Central memory CD8-positive, alpha-beta T cell (primary cell): ENCODE measurements at regions not wholly inside any gene's neighbourhood (a gene's known extent, or its start where the extent isn't known, plus 50 kb on each side); places are given as distances from the start of the nearest gene placed in this dataset.
A peak's percentile ranks its signal among the peaks of the same experiment; 100 is the strongest.

Experiments
- ATAC-seq: fragments of 150-1000 bp; cut with Tn5 transposase; replicated peaks from 2 replicates; pipeline ENCODE4 v1.10.0; 2022; ENCODE audit warnings: mild to moderate bottlenecking, moderate FRiP score, moderate number of reproducible peaks; ENCODE audit not compliant: poor library complexity, severe bottlenecking; ENCODE audit errors: extremely low read depth
- DNase-seq, 2 donors: peaks; one replicate each; pipeline ENCODE4 v3.0.0; 2021; ENCODE audit warnings: low spot score in 2 of 2
- H3K27ac Mint-ChIP-seq: one replicate; pipeline ENCODE4 v1.8.0; 2022; ENCODE audit warnings: low read depth, mild to moderate bottlenecking, moderate library complexity, mixed read lengths
- H3K27me3 Mint-ChIP-seq: one replicate; pipeline ENCODE4 v1.8.0; 2022; ENCODE audit warnings: mixed read lengths
- H3K36me3 Mint-ChIP-seq: one replicate; pipeline ENCODE4 v1.8.0; 2022; ENCODE audit warnings: mild to moderate bottlenecking, moderate library complexity, mixed read lengths; ENCODE audit not compliant: insufficient read depth
- H3K4me1 Mint-ChIP-seq: one replicate; pipeline ENCODE4 v1.8.0; 2022; ENCODE audit warnings: mixed read lengths
- H3K4me3 Mint-ChIP-seq: one replicate; pipeline ENCODE4 v1.8.0; 2022; ENCODE audit warnings: mild to moderate bottlenecking, moderate library complexity, mixed read lengths
- H3K9me3 Mint-ChIP-seq: one replicate; pipeline ENCODE4 v1.8.0; 2022; ENCODE audit warnings: mixed read lengths

- Mint-ChIP-seq H3K9me3 (no peaks in the 10 kb centered on the region), H3K27me3 (peaks cover 44% of the 10 kb centered on the region), H3K4me3 (no peak overlapping the region), H3K36me3 (no peaks in the 10 kb centered on the region), H3K4me1 (no peaks in the 10 kb centered on the region), H3K27ac (no peak overlapping the region)
- ATAC-seq: no peak
- peak in 1 of 2 donors; percentile 3 for DNase-seq
Observed at GRCh38 chr14:101132051-101132571, 228.6 kb upstream of the RTL1 start.

GRCh38 chr14:101132588-101132987 is 229.1 kb upstream of the RTL1 start:
- no peaks in the 10 kb centered on the region for H3K9me3 Mint-ChIP-seq
- H3K27me3 Mint-ChIP-seq: peaks cover 40% of the 10 kb centered on the region
- H3K4me3 Mint-ChIP-seq: no peak overlapping the region
- no peak for ATAC-seq
- no peaks in the 10 kb centered on the region for H3K4me1 Mint-ChIP-seq
- no peak for DNase-seq
- H3K36me3 Mint-ChIP-seq: no peaks in the 10 kb centered on the region
- no peak overlapping the region for H3K27ac Mint-ChIP-seq

GRCh38 chr14:101133068-101133467 is 229.5 kb upstream of the RTL1 start:
- no peak overlapping the region for H3K4me3 Mint-ChIP-seq
- DNase-seq (no peak), ATAC-seq (no peak)
- H3K27me3 Mint-ChIP-seq: peaks cover 36% of the 10 kb centered on the region
- no peak overlapping the region for H3K27ac Mint-ChIP-seq
- no peaks in the 10 kb centered on the region for H3K9me3 Mint-ChIP-seq
- no peaks in the 10 kb centered on the region for H3K4me1 Mint-ChIP-seq
- H3K36me3 Mint-ChIP-seq: no peaks in the 10 kb centered on the region

GRCh38 chr14:101134161-101134631 is 230.7 kb upstream of the RTL1 start:
- DNase-seq: no peak
- no peaks in the 10 kb centered on the region for H3K4me1 Mint-ChIP-seq
- H3K27me3 Mint-ChIP-seq: peaks cover 28% of the 10 kb centered on the region
- H3K9me3 Mint-ChIP-seq: no peaks in the 10 kb centered on the region
- H3K36me3 Mint-ChIP-seq: no peaks in the 10 kb centered on the region
- no peak overlapping the region for H3K4me3 Mint-ChIP-seq
- ATAC-seq: no peak
- no peak overlapping the region for H3K27ac Mint-ChIP-seq

- Mint-ChIP-seq H3K27me3 (peaks cover 23% of the 10 kb centered on the region), H3K9me3 (no peaks in the 10 kb centered on the region), H3K27ac (no peak overlapping the region)
Observed at GRCh38 chr14:101134851-101135433, 231.4 kb upstream of the RTL1 start.

GRCh38 chr14:101135796-101136742 is 232.5 kb upstream of the RTL1 start:
- DNase-seq (peak in 1 of 2 donors; percentile 8), ATAC-seq (no peak)
- peaks cover 8% of the 10 kb centered on the region for H3K9me3 Mint-ChIP-seq
- no peak overlapping the region for H3K27ac Mint-ChIP-seq
- no peaks in the 10 kb centered on the region for H3K36me3 Mint-ChIP-seq
- peaks cover 31% of the 10 kb centered on the region for H3K27me3 Mint-ChIP-seq
- H3K4me1 Mint-ChIP-seq: no peaks in the 10 kb centered on the region
- H3K4me3 Mint-ChIP-seq: no peak overlapping the region

More at GRCh38 chr14:101134851-101135433, 231.4 kb upstream of the RTL1 start:
- peak in 1 of 2 donors; percentile 2 for DNase-seq
- no peak for ATAC-seq
- Mint-ChIP-seq H3K4me3 (no peak overlapping the region), H3K4me1 (no peaks in the 10 kb centered on the region), H3K36me3 (no peaks in the 10 kb centered on the region)

- Mint-ChIP-seq H3K4me1 (no peaks in the 10 kb centered on the region), H3K9me3 (peaks cover 13% of the 10 kb centered on the region), H3K4me3 (no peak overlapping the region), H3K27me3 (peaks cover 43% of the 10 kb centered on the region), H3K27ac (no peak overlapping the region), H3K36me3 (no peaks in the 10 kb centered on the region)
- DNase-seq (no peak), ATAC-seq (no peak)
Observed at GRCh38 chr14:101137234-101137633, 233.7 kb upstream of the RTL1 start.

- H3K9me3 Mint-ChIP-seq: peaks cover 6% of the 10 kb centered on the region
- no peak for DNase-seq
- no peaks in the 10 kb centered on the region for H3K4me1 Mint-ChIP-seq
Observed at GRCh38 chr14:101147848-101148247, 244.3 kb upstream of the RTL1 start.

GRCh38 chr14:101150039-101150610 is 246.6 kb upstream of the RTL1 start:
- Mint-ChIP-seq H3K4me3 (no peak overlapping the region), H3K27me3 (peaks cover 55% of the 10 kb centered on the region), H3K9me3 (peaks cover 6% of the 10 kb centered on the region), H3K27ac (no peak overlapping the region), H3K4me1 (no peaks in the 10 kb centered on the region), H3K36me3 (no peaks in the 10 kb centered on the region)
- ATAC-seq: no peak
- DNase-seq: no peak

More at GRCh38 chr14:101147848-101148247, 244.3 kb upstream of the RTL1 start:
- Mint-ChIP-seq H3K27ac (no peak overlapping the region), H3K36me3 (no peaks in the 10 kb centered on the region), H3K4me3 (no peak overlapping the region), H3K27me3 (peaks cover 52% of the 10 kb centered on the region)
- no peak for ATAC-seq

GRCh38 chr14:101151226-101151926 is 247.9 kb upstream of the RTL1 start:
- ATAC-seq (no peak), DNase-seq (no peak)
- Mint-ChIP-seq H3K27ac (no peak overlapping the region), H3K4me3 (no peak overlapping the region), H3K27me3 (peaks cover 59% of the 10 kb centered on the region), H3K9me3 (peaks cover 6% of the 10 kb centered on the region), H3K36me3 (no peaks in the 10 kb centered on the region), H3K4me1 (no peaks in the 10 kb centered on the region)

GRCh38 chr14:101151927-101152305 is 248.4 kb upstream of the RTL1 start:
- H3K9me3 Mint-ChIP-seq: peaks cover 6% of the 10 kb centered on the region
- peaks cover 64% of the 10 kb centered on the region for H3K27me3 Mint-ChIP-seq
- no peak for ATAC-seq
- no peaks in the 10 kb centered on the region for H3K36me3 Mint-ChIP-seq
- no peaks in the 10 kb centered on the region for H3K4me1 Mint-ChIP-seq
- no peak for DNase-seq
- no peak overlapping the region for H3K4me3 Mint-ChIP-seq
- H3K27ac Mint-ChIP-seq: no peak overlapping the region

- no peak for DNase-seq
- no peak for ATAC-seq
- H3K27ac Mint-ChIP-seq: no peak overlapping the region
- peaks cover 73% of the 10 kb centered on the region for H3K27me3 Mint-ChIP-seq
- H3K36me3 Mint-ChIP-seq: no peaks in the 10 kb centered on the region
- H3K9me3 Mint-ChIP-seq: peaks cover 3% of the 10 kb centered on the region
- H3K4me3 Mint-ChIP-seq: no peak overlapping the region
- no peaks in the 10 kb centered on the region for H3K4me1 Mint-ChIP-seq
Observed at GRCh38 chr14:101152855-101153254, 249.3 kb upstream of the RTL1 start.
